ENCODE measurements at regions not wholly inside any gene's neighbourhood (a gene's known extent, or its start where the extent isn't known, plus 50 kb on each side); places are given as distances from the start of the nearest gene placed in this dataset.

DNA sequence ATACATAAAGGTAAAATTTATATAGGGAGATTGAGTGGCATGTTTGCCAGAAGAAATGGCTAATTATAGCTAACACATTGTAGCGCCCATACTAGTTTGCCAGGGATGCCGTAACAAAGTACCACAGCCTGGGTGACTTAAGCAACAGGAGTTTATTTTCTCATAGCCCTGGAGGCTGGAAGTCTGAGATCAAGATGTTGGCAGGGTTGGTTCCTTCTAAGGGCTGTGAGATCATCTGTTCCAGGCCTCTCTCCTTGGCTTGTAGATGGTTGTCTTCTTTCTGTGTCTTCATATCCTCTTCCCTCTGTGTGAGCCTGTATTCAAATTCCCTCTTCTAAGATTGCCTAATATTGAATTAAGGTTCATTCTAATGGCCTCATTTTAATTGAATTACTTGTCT, 417.5 kb upstream of the OPRM1 start:
- DNase-seq, result no peak

DNA sequence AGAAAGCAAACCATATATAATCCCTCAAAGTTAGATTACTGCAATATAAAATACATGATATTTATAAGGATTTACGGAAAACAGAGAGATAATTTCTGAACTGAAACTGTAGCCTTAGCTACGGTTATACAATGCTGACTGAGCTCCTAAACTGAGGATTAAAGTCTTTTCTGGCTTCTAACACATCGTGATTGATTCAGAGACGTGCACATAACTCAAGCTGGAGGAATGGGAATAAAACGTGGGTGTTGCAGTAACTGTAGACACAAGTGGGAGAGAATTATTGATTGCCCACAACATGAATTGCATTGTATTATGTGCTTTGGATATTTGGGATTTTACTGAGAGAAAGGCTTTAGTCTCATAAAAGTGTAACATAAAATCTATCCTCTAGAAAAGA, 418.0 kb upstream of the OPRM1 start:
- DNase-seq, result no peak

DNA sequence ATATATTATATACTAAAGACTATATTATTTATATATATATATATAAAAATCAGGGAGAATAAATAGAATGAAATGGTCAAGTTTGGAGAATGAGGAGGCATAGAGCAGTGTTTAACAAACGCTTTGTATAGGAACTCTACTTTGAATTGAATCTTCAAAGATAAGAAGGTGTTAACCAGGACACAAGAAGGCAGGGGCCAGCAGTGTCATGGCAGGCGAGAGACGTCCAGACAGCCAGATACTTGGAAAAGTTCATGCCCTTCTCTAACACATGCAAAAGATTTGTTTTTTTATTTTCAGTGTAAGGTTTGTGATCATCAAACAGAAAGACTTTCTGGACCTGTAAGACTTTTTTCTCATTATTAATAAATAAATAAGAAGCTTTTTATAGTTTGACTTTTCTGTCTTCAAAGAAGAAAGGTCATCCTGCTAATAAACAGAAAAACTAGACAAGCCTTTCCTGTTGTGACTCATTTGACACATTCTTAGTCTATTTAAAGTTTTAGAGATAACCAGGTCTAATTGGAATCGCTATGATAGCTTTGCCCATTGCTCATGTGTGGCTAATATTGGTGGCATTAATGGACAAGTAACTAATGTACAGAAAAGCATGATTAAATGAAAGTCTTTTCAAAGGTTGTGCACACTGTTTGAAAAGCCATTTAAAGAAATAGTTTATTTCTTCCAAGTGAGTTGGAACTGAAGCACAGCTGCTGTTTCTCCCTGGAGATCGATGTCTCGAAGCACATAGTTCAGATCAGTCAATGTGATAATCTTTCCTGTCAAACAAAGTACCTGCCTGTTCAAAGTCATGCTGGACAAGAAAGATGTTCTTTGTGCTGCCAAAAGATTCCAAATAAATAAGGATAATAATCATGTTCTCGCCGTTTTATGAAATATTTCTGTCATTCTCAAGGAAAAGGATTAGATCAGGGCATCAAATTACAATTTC, 420.4 kb upstream of the OPRM1 start:
- no peak for DNase-seq

DNA sequence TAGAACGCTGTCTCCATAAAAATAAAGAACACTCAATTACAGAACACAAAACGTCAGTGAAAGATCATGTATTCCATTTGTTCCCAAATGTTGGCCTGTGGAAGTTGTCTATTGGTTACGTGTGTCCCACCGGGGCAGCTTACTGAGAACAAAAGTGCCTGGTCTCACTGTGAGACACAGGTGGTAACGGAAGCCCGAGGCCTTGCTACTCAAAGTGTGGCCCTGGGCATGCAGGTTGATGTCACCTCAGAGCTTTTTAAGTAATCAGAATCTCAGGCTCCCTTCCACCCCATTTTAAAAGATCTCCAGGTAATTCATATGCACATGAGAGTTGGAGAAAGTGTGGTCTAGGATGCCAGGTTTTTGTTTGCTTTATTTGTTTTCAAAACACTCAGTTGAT, 422.5 kb upstream of the OPRM1 start:
- no peak for DNase-seq

- DNase-seq, result no peak
These were observed 425.2 kb upstream of the OPRM1 start for GRCh38 chr6:153613719-153614455.

DNA sequence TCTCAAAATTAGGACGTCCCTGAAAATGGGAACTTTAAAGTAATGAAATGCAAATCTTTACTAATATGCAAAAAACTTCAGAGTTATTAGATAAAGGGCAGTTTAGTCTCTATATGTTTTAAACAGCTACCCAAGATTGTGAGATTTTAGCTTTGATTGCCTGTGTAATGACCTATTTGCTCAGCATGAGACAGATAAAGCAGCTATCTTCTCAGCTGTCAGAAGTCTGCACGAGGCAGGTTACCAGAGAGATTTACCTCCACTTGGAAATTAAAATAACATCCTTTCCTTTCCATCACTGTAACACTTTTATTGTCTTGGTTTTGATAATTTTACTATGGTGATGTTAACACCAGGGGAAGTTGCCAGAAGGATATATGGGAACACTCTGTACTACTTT, 436.6 kb upstream of the OPRM1 start:
- DNase-seq, result no peak

DNA sequence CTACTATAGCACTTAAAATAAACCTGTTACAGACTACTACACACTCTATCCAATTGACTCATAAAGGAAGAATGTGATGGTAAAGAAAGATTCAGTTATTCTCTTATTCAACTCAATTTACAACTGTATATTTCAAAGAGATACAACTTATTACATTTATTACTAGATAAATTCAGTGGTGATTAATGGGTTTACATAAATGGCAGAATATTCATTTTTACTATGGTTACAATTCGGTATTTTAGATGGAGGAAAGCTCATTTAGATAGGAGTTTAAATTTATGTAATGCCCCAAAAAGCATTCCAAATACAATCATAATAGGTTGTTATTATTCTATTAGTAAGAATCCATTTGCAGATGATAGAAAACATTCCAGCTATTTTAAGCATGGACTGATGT, 439.1 kb upstream of the OPRM1 start:
- no peak for DNase-seq

DNA sequence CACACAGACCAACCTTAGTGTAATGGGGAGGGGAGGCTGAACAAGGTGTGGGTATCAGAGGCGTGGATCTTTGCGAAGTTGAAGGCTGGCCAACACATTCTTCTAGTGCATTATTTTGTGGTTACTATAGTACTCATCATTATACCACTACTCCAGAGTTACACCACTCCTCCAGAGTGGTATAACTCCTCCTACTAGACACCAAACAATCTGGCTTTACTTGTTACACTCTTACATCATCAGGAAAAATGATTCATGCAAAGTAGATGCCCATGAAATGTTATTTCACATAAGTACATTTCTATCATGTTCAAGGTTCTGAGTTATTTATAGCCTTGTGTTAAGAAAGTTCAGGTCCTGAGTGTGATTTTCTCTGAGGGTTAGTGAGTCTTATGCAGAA, 443.1 kb upstream of the OPRM1 start:
- no peak for DNase-seq

GRCh38 chr6:153594871-153595270, 444.2 kb upstream of the OPRM1 start:
- no peak for DNase-seq

- DNase-seq, result no peak
These were observed 447.9 kb upstream of the OPRM1 start for GRCh38 chr6:153591159-153591558.

GRCh38 chr6:153590411-153590810, 448.6 kb upstream of the OPRM1 start:
- DNase-seq, result no peak

- DNase-seq, result no peak
These were observed 450.7 kb upstream of the OPRM1 start for GRCh38 chr6:153588330-153588729.

DNA sequence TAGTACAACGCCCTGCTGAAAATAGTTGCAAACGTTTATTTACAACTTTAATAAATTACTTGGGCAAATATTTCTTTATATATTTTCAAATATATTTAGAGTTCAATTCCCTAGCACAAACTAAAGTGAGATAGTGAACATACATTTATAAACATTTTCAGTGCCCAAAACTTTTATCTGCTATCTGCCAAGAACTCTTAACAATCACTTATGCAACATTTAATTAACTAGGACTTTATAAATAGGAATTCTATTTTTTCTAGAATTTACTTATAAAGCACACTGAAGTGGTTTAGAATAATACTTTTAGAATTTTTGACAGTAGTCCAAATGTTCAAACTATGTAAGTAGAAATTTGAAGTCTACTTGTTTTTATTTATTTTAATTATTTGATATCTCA, 452.6 kb upstream of the RGS17 start:
- no peak for DNase-seq

- DNase-seq, result no peak
These were observed 449.7 kb upstream of the RGS17 start for GRCh38 chr6:153580776-153581175.

DNA sequence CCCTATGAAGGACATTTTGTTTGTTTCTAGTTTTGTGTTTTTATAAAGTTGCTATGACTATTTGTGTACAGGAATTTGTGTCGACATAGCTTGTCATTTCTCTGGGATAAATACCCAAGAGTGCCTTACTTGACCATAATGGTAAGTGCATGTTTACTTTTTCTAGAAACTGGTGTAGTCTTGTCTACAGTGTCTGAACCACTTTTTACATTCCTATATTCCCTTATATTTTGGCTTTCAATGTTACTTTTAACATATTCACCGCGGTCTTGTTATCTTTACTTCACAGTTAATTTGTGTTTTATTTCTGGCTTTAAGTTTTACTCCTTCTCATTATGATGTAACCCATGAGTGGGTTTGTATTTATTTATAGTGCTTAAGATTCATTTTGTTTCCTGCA, 444.4 kb upstream of the RGS17 start:
- no peak for DNase-seq

GRCh38 chr6:153574231-153574630, 443.1 kb upstream of the RGS17 start:
- no peak for DNase-seq

- no peak for DNase-seq
These were observed 441.3 kb upstream of the RGS17 start for GRCh38 chr6:153572371-153572770.

GRCh38 chr6:153568628-153569027, 437.5 kb upstream of the RGS17 start:
- DNase-seq, result no peak

DNA sequence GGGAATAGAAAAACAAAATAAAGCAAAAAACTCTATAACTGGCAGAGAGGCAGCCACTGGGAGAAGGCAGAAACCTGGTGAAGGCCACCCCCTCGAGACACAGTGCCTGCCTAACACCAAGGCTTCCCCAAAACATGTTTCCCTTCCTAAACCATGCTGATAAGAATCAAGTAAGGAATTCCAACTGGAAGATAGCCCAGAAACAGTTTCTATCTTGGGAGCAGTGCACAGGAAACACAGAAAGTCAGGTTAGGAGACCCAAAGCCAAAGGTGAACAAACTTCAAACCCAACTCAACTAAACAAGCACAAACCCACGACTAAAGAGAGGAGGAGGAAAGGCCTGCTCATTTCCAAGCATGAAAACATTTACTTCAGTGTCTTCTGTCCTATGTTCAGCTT, 433.7 kb upstream of the RGS17 start:
- DNase-seq, result no peak

- DNase-seq, result no peak
These were observed 431.9 kb upstream of the RGS17 start for GRCh38 chr6:153563001-153563400.

DNA sequence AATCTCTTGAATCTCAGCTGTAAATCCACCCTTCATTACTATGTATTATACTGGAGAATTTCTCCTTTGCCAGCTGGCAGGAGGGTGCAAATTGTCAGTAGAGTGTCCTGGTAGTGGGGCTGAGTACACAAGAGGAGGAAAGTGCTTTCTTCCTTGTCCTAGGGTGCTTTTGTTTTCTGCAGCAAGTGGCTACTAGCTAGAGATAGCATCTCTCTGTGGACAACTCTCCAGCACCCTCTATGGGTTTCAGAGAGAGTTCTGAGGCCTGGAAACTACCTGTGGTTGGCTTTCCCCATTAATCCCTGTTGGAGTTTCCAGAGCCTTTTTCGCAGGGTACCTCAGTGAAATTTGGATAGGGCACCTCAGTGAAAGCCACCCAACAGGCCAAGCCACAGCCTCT, 422.5 kb upstream of the RGS17 start:
- no peak for DNase-seq

DNA sequence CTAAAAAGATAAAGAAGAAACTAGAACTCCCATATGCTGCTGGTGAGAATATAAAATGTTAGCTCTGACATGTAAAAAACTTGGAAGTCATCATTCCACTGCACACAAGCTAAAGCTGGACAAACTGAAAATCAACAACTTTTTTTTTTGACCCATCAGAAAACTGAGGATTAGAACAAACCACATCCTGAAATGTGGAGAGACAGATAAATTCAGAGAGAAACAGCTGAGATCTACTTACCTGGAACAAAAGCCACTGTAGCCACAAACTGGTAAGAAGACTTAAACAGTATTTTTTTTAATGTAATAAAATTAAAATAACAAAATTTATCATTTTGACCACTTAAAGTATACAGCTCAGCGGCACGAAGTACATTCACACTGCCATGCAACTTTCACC, 408.5 kb upstream of the RGS17 start:
- no peak for DNase-seq

DNA sequence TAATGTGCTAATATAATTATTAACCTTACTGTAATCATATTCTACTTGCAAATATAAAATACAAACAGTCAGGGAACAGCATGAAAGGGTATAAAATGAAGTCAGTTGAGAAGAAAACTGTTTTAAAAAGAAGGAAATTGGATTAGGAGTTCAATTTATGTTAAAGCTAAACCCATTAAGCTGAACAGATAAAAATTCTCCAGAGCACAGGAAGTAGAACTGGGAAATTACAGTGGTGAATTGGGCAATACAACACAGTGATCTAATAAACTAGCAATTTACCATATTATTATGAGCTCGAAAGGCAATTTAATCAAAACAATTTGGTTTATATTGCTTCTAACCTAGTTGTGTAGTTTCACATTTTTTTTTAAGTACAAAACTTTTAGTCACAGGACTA, 407.4 kb upstream of the RGS17 start:
- DNase-seq, result no peak

DNA sequence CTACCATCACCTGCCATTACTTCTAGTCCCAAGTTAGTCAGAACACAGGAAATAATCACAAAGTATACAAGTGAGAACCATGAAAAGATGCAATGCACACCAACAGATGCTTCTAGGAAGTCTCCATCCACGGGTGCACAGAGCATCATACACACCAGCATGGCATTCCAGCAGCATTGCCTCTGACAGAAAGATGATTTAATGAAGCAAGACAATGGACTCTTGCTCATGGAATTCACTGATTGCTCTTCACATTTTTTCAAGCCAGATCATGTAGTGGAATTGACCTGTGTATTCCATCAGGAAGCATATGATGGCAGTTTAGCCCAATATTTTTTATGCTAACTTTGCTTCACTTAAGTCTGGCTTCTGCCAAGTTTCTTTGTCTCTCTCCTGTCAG, 406.3 kb upstream of the RGS17 start:
- DNase-seq, result no peak
